DOHH2 (cell line): ENCODE measurements at regions not wholly inside any gene's neighbourhood (a gene's known extent, or its start where the extent isn't known, plus 50 kb on each side); places are given as distances from the start of the nearest gene placed in this dataset.

Source experiments
- H3F3A ChIP-seq: fragments of 200-600 bp; sonication (generic), shearing (Covaris generic); 2 replicates; pipeline ENCODE4 v1.6.0; 2016; ENCODE audit warnings: antibody characterized with exemption, mild to moderate bottlenecking; ENCODE audit not compliant: control insufficient read depth, insufficient read depth
- H3K27ac ChIP-seq: fragments of 200-600 bp; sonication (generic); 2 replicates; pipeline ENCODE4 v1.5.1; 2014; ENCODE audit warnings: low read depth, mild to moderate bottlenecking, low read length, moderate library complexity
- H3K27me3 ChIP-seq: fragments of 200-600 bp; sonication (generic); 2 replicates; pipeline ENCODE4 v1.6.1; 2014; ENCODE audit warnings: mild to moderate bottlenecking, low read length, mixed read lengths; ENCODE audit not compliant: control insufficient read depth
- H3K36me3 ChIP-seq: fragments of 200-600 bp; sonication (generic); 2 replicates; pipeline ENCODE4 v1.6.1; 2014; ENCODE audit warnings: mild to moderate bottlenecking, low read length, moderate library complexity, mixed read lengths; ENCODE audit not compliant: control insufficient read depth
- H3K4me1 ChIP-seq: fragments of 200-600 bp; sonication (generic); 2 replicates; pipeline ENCODE4 v1.6.1; 2014; ENCODE audit warnings: mild to moderate bottlenecking, low read length, mixed read lengths; ENCODE audit not compliant: control insufficient read depth
- H3K4me2 ChIP-seq: fragments of 200-600 bp; sonication (generic); 2 replicates; pipeline ENCODE4 v1.6.0; 2014; ENCODE audit warnings: mild to moderate bottlenecking, low read length, moderate library complexity
- H3K4me3 ChIP-seq: fragments of 200-600 bp; sonication (generic); 2 replicates; pipeline ENCODE4 v1.5.1; 2014; ENCODE audit warnings: mild to moderate bottlenecking, low read length, mixed read lengths
- H3K79me2 ChIP-seq: fragments of 200-600 bp; sonication (generic); 2 replicates; pipeline ENCODE4 v1.6.1; 2014; ENCODE audit warnings: mild to moderate bottlenecking, low read length, mixed read lengths; ENCODE audit not compliant: control insufficient read depth
- H3K9me2 ChIP-seq: fragments of 200-600 bp; sonication (generic); replicated peaks from 2 replicates; pipeline ENCODE4 v1.6.1; 2014; ENCODE audit warnings: mild to moderate bottlenecking, low read length, mixed read lengths; ENCODE audit not compliant: control insufficient read depth
- H3K9me3 ChIP-seq: fragments of 200-600 bp; sonication (generic); 2 replicates; pipeline ENCODE4 v1.6.1; 2014; ENCODE audit warnings: antibody characterized with exemption, low read length, mixed read lengths; ENCODE audit not compliant: control insufficient read depth, insufficient read depth
- H4K20me1 ChIP-seq: fragments of 200-600 bp; sonication (generic); 2 replicates; pipeline ENCODE4 v1.6.0; 2014; ENCODE audit warnings: low read depth, mild to moderate bottlenecking, antibody characterized with exemption, low read length, moderate library complexity; ENCODE audit not compliant: control insufficient read depth, insufficient read depth
- EZH2phosphoT487 ChIP-seq: fragments of 200-600 bp; sonication (generic); IDR thresholded peaks from 2 replicates; pipeline ENCODE4 v1.6.1; 2017; ENCODE audit warnings: borderline replicate concordance, mild to moderate bottlenecking, antibody characterized with exemption, low read length, moderate library complexity, mixed read lengths
- TF ChIP-seq, protein P1 (sequence below): fragments of 200-600 bp; sonication (generic); IDR thresholded peaks from one replicate; pipeline ENCODE4 v1.5.1; 2014; ENCODE audit warnings: antibody characterized with exemption, mild to moderate bottlenecking, low read depth, low read length; ENCODE audit not compliant: poor library complexity, severe bottlenecking

GRCh38 chr7:98515201-98515600 lies 101.9 kb upstream of the NPTX2 start:
- Histone ChIP-seq H3K4me1 (no peaks in the 10 kb centered on the region), H3K4me3 (no peak overlapping the region), H3F3A (no peaks in the 10 kb centered on the region), H3K27me3 (0 out of 2 replicates have a peak, but pooled peaks cover 3% of the 10 kb centered on the region), H3K9me3 (no peaks in the 10 kb centered on the region), H3K36me3 (no peaks in the 10 kb centered on the region), H3K27ac (no peak overlapping the region), H3K4me2 (no peak overlapping the region), H3K79me2 (no peaks in the 10 kb centered on the region), H4K20me1 (no peaks in the 10 kb centered on the region), H3K9me2 (no peaks in the 10 kb centered on the region)
- TF ChIP-seq, protein P1, sequence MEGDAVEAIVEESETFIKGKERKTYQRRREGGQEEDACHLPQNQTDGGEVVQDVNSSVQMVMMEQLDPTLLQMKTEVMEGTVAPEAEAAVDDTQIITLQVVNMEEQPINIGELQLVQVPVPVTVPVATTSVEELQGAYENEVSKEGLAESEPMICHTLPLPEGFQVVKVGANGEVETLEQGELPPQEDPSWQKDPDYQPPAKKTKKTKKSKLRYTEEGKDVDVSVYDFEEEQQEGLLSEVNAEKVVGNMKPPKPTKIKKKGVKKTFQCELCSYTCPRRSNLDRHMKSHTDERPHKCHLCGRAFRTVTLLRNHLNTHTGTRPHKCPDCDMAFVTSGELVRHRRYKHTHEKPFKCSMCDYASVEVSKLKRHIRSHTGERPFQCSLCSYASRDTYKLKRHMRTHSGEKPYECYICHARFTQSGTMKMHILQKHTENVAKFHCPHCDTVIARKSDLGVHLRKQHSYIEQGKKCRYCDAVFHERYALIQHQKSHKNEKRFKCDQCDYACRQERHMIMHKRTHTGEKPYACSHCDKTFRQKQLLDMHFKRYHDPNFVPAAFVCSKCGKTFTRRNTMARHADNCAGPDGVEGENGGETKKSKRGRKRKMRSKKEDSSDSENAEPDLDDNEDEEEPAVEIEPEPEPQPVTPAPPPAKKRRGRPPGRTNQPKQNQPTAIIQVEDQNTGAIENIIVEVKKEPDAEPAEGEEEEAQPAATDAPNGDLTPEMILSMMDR, result no peak
- no peak for TF ChIP-seq EZH2phosphoT487

GRCh38 chr7:98514211-98515031 lies 102.7 kb upstream of the NPTX2 start:
- Histone ChIP-seq H3K36me3 (no peaks in the 10 kb centered on the region), H3K27me3 (0 out of 2 replicates have a peak, but pooled peaks cover 3% of the 10 kb centered on the region), H3K4me3 (no peak overlapping the region), H4K20me1 (no peaks in the 10 kb centered on the region), H3K9me3 (no peaks in the 10 kb centered on the region), H3F3A (no peaks in the 10 kb centered on the region), H3K9me2 (no peaks in the 10 kb centered on the region), H3K4me1 (no peaks in the 10 kb centered on the region), H3K27ac (no peak overlapping the region), H3K79me2 (no peaks in the 10 kb centered on the region), H3K4me2 (no peak overlapping the region)
- TF ChIP-seq, protein P1, result no peak
- TF ChIP-seq EZH2phosphoT487, result no peak

GRCh38 chr7:98511175-98511574 lies 105.9 kb upstream of the NPTX2 start:
- Histone ChIP-seq H3K9me3 (0 out of 2 replicates have a peak, but pooled peaks cover 3% of the 10 kb centered on the region), H3K27me3 (peaks cover 7% of the 10 kb centered on the region), H3F3A (no peaks in the 10 kb centered on the region), H4K20me1 (no peaks in the 10 kb centered on the region), H3K27ac (no peak overlapping the region), H3K79me2 (no peaks in the 10 kb centered on the region), H3K4me3 (no peak overlapping the region), H3K36me3 (no peaks in the 10 kb centered on the region), H3K9me2 (no peaks in the 10 kb centered on the region), H3K4me1 (no peaks in the 10 kb centered on the region), H3K4me2 (no peak overlapping the region)
- no peak for TF ChIP-seq EZH2phosphoT487
- TF ChIP-seq, protein P1, result no peak
